DMS153 (cell line): ENCODE measurements at regions not wholly inside any gene's neighbourhood (a gene's known extent, or its start where the extent isn't known, plus 50 kb on each side); places are given as distances from the start of the nearest gene placed in this dataset.
A peak's percentile ranks its signal among the peaks of the same experiment; 100 is the strongest.
"Not testable (repeated sequence)": the region's sequence is repeated elsewhere in the genome, so short reads cannot be mapped to it uniquely, and the experiment has no call there.

Experiments
- DNase-seq: peaks from one replicate; lab custom pipeline; 2025; lab: John Stamatoyannopoulos, UW

DNA sequence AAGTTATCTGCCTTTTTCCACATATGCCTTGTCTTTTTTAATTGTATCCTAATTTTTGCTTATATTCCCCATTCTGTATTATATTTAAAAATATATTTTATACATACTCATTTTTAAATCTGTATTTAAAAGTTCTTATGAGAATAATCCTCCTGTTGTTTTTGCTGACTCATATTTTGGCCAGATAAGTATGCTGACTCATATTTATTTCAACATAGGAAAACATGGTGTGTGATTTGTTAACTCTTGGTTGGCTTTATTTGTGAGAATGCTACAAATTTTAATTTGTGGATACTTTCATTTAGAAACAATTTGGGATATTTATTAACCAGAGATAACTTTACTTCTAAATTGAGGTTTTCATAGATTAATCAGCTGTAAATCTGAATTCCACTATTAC, 587.7 kb downstream of the CPS1 start:
- no peak for DNase-seq

GRCh38 chr2:211144974-211145665, 588.7 kb downstream of the CPS1 start:
- no peak for DNase-seq

- no peak for DNase-seq
These were observed 593.3 kb downstream of the CPS1 start for GRCh38 chr2:211149731-211150130.

GRCh38 chr2:211157211-211157610, 600.8 kb downstream of the CPS1 start:
- no peak for DNase-seq

DNA sequence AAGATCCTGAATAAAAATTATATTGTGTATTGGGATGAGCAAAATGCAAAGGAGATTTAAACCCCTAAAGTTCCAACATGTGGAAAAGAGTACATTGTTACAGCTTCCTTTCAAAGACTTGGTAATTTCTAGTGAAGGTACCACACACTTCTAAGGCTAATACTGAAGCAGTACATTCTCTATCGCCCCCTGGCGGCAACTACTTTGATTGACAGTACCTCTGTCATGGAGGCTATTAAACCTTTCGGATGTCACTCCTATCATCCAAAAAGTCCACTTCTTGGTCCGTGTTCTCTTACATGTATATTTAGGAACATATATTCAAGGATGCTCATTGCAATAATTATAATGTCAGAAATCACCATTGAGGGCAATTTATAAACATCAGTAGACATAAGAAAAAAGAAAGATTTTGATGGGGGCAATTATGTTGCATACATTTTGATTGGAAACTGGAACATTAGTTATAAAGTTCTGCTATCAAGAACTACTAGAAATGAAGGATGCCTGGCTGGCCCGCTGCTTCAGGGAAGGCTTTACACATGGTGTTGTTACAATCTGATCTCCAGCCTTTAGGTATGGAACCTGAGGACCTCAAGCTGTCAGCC, 601.6 kb downstream of the CPS1 start:
- DNase-seq: peak; percentile 26

DNA sequence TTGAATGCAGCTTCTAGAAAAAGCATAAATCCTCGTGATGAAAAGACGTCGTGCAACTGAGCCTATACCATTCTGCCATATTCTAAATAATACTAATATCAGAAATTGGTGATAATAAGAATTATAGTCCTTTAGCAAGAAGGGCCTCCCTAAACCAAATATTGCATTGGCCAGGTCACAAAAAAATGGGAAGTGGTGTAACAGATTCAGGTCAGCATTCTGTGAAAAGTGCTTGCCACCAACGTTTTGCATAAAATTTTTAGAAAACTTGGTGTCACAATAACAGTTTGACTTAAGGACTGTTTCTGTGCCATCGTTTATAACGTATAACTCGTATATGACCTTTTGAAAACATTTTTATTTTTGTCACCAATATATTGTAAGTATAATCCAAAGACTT, 603.6 kb downstream of the CPS1 start:
- no peak for DNase-seq

GRCh38 chr2:211161236-211161635, 604.8 kb downstream of the CPS1 start:
- DNase-seq: no peak

DNA sequence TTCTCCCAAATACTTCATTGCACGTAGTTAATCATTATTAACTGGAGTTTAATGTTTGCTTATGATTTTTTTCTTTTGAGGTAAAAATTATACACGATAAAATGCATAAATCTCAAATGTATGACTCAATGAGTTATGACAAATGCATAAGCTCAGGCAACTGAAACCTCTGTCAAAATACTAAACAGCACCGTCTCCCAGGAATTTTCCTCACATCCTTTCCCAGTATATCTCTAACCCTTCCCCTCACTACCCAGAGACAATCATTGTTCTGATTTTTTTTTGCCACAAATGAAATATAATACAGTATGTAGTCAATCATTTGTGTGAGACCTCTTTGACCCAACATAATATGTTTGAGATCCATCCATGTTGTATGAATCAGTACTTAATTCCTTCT, 606.5 kb downstream of the CPS1 start:
- DNase-seq: no peak

DNA sequence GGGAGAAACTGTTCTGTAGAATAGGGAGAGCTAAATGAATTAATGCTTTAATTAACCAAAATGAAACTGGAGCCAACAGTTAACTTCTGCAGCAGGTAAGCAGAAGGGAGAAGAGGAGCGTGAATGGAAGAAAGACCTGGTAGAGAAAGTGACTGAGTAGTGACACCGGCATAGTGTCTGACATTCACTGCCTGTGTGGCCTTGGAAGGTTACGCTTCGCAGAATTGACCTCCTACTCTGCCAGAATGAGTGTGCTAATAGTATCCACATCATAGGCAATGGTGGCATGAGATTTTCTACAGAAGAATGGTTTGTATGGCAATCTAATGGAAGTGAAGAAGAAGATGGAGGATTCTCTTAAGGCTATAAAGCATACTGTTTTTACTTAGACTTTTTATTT, 614.4 kb downstream of the CPS1 start:
- no peak for DNase-seq

DNA sequence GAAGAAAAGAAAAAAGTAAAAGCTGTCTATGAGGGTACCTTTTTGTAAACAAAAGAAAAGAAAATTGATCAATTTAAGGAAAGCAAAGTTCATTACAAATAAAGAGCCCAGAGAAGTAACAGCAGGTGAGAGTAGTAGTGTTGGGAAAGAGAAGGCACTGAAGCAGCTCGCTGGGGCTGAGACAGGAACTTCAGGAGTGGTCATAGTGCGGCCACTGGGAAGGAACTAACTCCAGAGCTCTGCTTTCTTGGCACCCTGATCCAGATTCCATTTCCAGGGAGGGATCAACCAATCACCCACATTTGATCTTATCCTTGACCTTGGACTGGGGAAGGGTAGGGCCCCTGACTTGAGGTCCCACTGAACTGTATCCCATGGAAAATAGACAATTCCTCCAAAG, 617.6 kb downstream of the CPS1 start:
- DNase-seq: no peak

DNA sequence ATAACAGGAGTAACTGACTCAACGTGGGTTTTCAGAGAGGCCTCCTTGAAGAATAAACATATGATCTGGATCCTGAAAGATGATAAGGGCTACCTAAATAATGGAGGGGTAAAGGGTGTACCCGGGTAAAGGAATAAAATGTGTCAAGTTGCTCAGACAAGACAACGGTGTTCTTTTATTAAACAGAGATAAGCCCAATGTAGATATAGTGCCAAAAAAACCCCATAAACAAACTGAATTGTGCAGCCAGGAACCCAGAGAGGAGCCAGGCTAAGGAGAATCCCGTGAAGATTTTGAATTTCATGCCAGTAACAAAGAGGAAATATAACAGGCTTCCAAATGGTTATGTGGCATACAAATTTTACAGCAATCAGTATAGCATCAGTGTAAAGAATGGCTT, 618.2 kb downstream of the CPS1 start:
- DNase-seq: no peak

DNA sequence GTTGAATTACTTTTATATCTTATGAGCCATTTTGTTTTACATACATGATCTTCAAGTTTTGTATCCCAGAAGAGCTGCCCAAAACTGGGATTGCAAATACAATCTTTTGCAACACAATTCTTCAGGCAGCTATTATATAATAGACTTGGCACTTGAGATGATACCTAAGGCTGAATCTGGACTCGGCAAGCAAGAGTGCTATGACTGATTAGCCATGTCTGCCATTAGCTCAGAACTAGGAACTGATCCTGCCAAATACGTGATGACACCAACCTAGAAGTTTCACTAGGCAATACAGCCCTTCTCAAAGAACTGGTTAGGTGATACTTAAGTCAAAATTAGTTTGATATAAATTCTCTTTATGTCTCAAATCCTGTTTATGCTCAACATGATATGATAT, 619.6 kb downstream of the CPS1 start:
- no peak for DNase-seq

DNA sequence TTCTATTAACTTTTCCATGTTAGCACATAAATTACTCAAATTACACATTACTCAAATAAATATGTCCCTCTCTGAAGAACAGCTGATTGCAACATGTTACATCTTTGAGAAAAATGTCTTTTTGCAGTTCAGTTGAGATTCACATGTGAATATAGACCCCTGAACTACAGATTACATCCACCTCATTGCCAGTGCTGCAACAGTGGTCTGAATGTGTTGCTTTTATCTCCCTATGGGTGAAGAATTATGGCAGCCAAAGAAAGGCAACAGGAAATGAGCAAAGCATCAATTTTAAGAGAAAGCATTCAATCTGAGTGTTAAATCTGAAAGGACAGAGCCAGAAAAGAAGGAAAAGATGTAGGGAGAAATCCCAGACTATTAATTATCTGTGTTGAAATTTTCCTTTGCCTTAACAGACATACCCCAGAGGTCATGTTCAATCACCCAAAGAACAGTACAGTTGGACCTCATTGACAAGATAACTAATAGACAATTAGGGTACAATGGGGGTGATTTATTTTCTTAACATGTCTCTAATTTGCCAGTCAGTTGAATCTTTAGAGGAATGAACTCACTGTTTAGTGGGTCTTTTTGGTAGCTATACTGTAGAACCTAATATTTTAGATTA, 620.2 kb downstream of the CPS1 start:
- no peak for DNase-seq

GRCh38 chr2:211181626-211182025, 625.2 kb downstream of the CPS1 start:
- no peak for DNase-seq

DNA sequence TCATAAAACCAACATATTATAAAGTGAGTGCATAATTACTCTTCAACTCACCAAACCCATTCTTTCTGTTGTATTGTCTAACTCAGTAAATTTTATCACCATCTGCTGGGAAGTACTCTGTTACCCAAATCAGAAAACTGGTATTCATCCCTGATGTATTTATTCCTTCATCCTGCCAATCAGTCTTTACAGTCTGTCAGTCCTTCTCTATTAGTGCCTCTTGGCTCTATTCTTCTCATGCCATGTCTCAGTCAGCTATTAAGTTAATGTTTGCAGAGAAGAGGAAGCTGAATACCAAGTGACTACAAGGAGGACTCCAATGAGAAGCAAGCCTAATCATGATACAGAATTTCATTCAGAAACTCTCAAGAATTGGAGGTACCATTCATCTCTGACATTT, 631.2 kb downstream of the CPS1 start:
- no peak for DNase-seq

- no peak for DNase-seq
These were observed 647.6 kb downstream of the CPS1 start for GRCh38 chr2:211203986-211204385.

DNA sequence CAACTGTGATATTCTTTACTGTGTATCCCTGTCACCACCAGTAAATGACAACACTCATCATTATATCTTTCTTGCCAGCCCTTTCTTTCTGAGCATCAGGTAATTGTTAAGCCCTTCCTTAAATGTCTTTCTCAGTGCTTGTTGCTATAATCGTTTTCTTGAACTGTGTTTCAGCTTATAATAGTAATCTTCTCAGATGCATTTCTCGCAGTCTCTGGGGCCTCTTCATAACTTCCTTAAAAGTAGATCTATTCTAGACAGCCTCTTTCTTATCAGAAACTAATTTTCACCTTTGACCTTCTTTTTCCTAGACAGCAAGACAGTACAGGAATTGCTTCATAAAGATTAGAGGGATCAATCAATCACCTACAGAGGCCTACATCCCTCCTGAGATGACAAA, 648.1 kb downstream of the CPS1 start:
- no peak for DNase-seq

GRCh38 chr2:211204902-211205301, 648.5 kb downstream of the CPS1 start:
- no peak for DNase-seq

- no peak for DNase-seq
These were observed 649.0 kb downstream of the CPS1 start for GRCh38 chr2:211205358-211205757.

DNA sequence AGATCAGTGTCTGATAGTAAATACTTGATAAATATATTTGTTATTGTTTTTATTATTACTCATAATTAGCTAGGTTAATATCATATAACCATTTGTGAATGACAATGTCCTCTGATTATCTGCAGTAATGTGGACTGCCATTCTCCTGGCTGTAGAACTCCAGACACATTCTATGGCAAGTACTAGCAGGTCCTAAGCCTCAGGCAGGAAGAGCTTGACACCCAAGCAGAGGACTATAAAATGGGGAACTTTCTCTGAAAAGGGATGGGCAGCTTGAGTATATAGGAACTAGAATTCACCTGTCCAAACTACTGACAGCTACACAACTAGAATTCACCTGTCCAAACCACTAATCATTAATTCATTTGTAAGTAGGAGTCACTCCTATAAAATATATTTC, 649.4 kb downstream of the CPS1 start:
- no peak for DNase-seq

DNA sequence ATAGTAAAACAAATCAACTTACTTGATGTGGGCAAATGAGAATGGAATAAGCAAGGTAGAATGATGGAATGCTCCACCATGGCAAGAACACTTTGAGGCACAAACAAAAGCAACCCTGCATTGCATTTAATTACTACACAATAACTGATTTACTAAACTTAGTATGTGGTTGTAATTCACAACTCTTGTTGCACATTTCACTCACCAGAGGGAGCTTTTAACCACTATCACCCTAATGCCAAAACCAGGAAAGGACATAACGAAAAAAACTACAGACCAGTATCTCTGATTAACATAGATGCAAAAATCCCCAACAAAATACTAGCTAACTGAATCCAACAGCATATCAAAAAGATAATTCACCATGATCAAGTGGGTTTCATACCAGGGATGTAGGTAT, 659.8 kb downstream of the CPS1 start:
- no peak for DNase-seq

- DNase-seq: not testable (repeated sequence)
These were observed 663.1 kb downstream of the CPS1 start for GRCh38 chr2:211219548-211219947.

- DNase-seq: no peak
These were observed 669.4 kb downstream of the CPS1 start for GRCh38 chr2:211225784-211226183.

- DNase-seq: no peak
These were observed 672.2 kb downstream of the CPS1 start for GRCh38 chr2:211228559-211228958.
